ENCODE measurements at regions not wholly inside any gene's neighbourhood (a gene's known extent, or its start where the extent isn't known, plus 50 kb on each side); places are given as distances from the start of the nearest gene placed in this dataset.

DNA sequence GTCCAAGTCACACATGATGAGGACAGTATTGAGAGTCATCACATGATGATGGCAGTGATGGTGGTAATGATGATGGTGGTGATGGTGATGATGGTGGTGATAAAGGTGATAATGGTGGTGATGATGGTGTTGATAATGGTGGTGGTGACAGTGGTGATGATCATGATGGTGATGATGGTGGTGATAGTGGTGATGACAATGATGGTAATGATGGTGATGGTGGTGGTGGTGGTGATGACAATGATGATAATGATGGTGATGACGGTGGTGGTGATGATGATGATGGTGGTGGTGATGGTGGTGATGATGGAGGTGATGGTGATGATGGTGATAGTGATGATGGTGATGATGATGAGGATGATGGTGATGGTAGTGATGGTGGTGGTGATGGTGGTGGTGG lies 190.2 kb upstream of the ZNF469 start:
- TF ChIP-seq, protein P1, sequence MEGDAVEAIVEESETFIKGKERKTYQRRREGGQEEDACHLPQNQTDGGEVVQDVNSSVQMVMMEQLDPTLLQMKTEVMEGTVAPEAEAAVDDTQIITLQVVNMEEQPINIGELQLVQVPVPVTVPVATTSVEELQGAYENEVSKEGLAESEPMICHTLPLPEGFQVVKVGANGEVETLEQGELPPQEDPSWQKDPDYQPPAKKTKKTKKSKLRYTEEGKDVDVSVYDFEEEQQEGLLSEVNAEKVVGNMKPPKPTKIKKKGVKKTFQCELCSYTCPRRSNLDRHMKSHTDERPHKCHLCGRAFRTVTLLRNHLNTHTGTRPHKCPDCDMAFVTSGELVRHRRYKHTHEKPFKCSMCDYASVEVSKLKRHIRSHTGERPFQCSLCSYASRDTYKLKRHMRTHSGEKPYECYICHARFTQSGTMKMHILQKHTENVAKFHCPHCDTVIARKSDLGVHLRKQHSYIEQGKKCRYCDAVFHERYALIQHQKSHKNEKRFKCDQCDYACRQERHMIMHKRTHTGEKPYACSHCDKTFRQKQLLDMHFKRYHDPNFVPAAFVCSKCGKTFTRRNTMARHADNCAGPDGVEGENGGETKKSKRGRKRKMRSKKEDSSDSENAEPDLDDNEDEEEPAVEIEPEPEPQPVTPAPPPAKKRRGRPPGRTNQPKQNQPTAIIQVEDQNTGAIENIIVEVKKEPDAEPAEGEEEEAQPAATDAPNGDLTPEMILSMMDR (IDR thresholded peaks at IDR 0.05; ENCODE audit: insufficient read depth, low read depth, low read length): no peak
- TF ChIP-seq EZH2 (IDR thresholded peaks at IDR 0.05; ENCODE audit: insufficient read depth, low read length): no peak
